ENCODE measurements at regions not wholly inside any gene's neighbourhood (a gene's known extent, or its start where the extent isn't known, plus 50 kb on each side); places are given as distances from the start of the nearest gene placed in this dataset.
"Not testable (repeated sequence)": the region's sequence is repeated elsewhere in the genome, so short reads cannot be mapped to it uniquely, and the experiment has no call there.

GRCh38 chr16:60484901-60485300, 1551.3 kb downstream of the CDH8 start:
- FAIRE-seq, result no peak

GRCh38 chr16:60481591-60481990, 1554.6 kb downstream of the CDH8 start:
- FAIRE-seq, result no peak

DNA sequence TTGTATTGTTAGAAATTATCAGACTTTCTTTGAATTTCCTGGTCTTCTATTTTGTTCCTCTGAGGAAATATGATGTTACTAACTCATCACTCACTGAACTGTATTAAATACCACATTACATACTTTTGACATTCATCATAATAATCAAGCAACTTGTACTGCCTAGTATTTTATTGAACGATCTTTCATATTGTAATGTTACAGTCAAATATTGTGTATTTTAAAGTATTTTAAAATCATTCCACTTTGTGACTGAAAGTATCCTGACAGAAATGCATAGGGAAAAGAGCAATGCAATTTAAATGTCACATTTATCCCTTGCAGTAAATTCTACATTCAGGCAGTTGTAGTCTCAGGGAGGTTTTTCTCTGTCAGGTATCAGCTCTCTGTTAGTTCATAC, 1557.4 kb downstream of the CDH8 start:
- no peak for FAIRE-seq

DNA sequence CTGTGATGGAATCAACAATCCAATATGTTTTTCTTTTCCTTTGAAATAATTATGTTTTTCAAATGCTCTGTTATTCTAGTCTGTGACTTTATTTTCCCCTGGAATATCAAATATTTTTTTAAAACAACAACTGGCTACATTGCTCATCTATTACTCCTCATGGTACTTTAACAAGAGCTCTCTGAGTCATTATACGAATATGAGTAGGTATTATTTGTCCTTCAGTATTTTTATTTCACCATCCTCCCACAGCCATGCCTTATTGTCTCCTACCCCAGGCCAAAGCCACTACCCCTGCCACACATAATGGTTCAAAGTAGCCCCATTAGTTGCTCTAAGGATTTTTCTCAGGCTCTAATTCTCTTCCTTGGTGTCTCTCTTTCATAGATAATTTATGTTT, 1572.3 kb downstream of the CDH8 start:
- no peak for FAIRE-seq

GRCh38 chr16:60459463-60459862, 1576.8 kb downstream of the CDH8 start:
- FAIRE-seq, result no peak

- no peak for FAIRE-seq
Measured at GRCh38 chr16:60458255-60458654, 1578.0 kb downstream of the CDH8 start.

DNA sequence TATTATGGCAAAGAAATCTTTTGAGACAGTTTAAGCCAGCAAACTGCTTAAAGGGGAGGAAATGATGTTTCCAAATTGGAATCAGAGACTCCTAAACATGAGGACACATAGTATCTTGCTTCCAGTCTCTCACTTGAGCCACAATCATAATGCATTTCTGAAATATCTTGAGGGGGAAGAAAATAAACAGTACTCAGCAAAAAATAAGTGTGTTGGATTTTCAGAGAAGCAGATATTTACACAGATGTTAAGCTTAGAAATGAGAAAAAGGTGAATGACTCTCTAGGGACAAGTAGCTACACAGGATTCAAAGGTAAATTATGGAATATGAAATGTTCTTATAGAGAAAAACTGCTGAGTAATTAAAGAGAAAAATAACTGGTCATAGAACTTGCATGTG, 1583.6 kb downstream of the CDH8 start:
- no peak for FAIRE-seq

DNA sequence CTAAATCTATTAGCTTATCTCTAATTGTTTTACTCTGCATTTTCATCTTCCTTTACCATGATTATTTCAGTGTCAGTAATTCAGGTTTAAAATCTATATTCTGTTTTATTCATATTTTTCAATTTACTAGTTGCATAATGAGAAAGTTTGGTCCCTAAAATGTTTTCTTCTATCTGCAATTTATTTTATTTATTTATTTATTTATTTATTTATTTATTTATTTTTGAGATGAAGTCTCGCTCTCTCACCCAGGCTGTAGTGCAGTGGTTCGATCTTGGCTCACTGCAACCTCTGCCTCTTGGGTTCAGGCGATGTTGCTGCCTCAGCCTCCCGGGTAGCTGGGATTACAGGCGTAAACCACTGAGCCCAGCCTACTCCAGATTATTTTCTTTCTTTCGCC, 1597.3 kb downstream of the CDH8 start:
- no peak for FAIRE-seq

- no peak for FAIRE-seq
Measured at GRCh38 chr16:60432472-60432871, 1603.8 kb downstream of the CDH8 start.

- FAIRE-seq, result no peak
Measured at GRCh38 chr16:60419859-60420258, 1616.4 kb downstream of the CDH8 start.

- FAIRE-seq, result no peak
Measured at GRCh38 chr16:60414613-60415012, 1621.6 kb downstream of the CDH8 start.

- FAIRE-seq, result no peak
Measured at GRCh38 chr16:60413969-60414368, 1622.3 kb downstream of the CDH8 start.

- no peak for FAIRE-seq
Measured at GRCh38 chr16:60407606-60408005, 1628.6 kb downstream of the CDH8 start.

DNA sequence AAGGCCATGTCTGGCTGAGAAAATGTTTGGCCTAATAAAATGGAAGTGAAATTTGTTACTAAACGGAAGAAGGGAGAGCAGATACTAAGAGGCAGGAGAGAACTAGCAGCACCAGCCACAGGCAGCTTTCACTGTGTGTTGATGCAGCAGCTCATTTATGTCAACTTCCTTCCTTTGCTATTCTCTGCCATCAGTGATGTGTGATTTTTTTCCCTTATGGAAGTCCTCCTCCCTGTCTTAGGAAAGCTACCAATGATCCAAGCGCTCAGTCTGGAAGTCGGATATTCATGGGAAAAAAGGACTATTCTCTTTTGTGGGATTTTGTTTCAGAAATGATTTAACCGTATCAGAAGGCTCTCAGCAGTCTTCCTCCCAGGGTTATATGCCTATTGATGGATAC, 1629.2 kb downstream of the CDH8 start:
- no peak for FAIRE-seq

- no peak for FAIRE-seq
Measured at GRCh38 chr16:60405286-60405685, 1631.0 kb downstream of the CDH8 start.

GRCh38 chr16:60404401-60404800, 1631.8 kb downstream of the CDH8 start:
- no peak for FAIRE-seq

DNA sequence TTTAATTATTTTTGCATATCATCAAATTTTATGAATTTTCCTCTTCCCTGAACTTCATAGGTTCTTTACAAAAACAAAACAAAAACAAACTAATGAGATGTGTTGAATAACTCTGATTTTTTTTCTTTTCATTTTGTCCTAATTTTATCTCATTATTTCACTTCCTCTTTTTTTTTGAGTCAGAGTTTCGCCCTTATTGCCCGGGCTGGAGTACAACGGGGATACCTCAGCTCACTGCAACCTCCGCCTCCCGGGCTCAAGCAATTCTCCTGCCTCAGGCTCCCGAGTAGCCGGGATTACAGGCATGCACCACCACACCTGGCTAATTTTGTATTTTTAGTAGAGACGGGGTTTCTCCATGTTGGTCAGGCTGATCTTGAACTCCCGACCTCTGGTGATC, 1633.3 kb downstream of the CDH8 start:
- not testable (repeated sequence) for FAIRE-seq

DNA sequence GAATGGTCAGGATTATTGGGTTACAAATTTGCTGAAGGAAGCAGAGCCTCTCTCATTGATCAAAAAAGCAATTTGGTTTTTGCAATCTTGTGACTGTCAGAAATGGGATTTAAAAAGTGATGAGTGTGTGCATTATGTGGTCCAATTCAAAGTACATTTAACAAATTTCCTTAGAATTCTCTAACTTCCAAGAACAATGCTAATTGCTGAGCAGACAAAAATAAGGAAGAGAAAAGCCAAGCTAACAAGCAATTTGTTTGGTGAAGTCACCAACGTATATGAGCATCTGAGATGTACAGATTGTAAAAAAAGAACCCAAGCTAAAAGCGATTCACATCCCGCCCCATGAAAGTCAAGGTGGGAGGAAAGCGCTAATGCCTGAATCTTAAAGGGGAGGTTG, 1643.9 kb downstream of the CDH8 start:
- FAIRE-seq, result no peak

DNA sequence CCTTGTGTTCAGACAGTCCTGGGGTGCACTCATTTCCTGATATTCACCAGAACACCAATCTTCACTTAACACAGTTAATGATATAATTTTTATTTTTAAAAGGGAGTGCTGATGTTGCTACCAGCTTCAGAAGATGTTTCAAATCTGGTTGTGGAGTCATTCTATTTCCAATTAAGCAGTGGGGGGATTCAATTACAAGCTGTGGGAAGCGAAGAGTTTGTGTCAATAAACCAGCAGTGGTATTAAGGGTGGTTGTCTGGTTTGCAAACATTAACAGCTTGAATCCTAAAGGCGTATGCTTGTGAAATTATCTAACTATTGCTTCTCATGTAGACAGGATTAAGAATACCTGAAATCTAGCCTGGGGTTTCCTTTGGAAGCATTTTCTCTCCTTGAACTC, 1637.5 kb upstream of the GOT2 start:
- no peak for FAIRE-seq

GRCh38 chr16:60367739-60368138, 1633.6 kb upstream of the GOT2 start:
- no peak for FAIRE-seq

DNA sequence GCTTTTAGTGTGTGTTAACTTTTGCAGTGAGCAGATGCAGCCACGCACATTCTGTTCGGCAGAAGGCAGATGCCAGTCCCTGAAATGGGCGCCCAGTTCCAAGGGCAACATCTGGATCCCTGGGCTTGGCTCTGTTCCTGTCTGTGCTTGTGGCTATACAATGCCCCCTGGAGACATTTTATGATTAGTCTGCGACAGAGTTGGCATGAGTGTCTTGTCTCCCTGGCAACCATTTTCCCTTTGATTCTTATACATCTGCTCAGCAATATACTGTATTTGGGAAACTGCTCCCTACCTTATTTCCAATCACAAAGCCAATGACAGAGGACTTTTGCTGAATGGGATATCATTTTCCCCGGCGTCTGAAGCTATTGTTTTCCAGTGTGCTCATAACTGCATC, 1629.5 kb upstream of the GOT2 start:
- FAIRE-seq, result no peak

GRCh38 chr16:60359866-60360265, 1625.8 kb upstream of the GOT2 start:
- FAIRE-seq, result not testable (repeated sequence)

DNA sequence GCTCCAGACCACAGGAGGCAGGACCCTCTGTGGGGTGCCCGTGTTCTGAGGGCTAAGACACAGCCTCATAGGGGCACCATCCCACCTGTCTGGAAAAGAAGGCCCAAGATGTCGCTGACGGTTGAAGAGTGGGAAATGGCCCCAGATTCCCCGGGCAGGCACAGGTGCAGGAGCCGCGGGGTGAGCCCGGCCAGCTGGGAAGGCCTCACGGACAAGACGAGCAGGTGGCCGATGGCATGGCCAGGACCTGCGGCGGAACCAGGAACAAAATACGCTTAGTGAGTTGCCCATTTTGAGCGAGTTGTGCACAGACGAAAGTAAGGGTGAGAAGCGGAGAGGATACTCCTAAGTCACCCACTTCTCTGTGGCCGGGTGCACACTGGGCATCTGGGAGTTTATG, 1625.3 kb upstream of the GOT2 start:
- not testable (repeated sequence) for FAIRE-seq

- FAIRE-seq, result not testable (repeated sequence)
Measured at GRCh38 chr16:60357876-60358522, 1623.9 kb upstream of the GOT2 start.

DNA sequence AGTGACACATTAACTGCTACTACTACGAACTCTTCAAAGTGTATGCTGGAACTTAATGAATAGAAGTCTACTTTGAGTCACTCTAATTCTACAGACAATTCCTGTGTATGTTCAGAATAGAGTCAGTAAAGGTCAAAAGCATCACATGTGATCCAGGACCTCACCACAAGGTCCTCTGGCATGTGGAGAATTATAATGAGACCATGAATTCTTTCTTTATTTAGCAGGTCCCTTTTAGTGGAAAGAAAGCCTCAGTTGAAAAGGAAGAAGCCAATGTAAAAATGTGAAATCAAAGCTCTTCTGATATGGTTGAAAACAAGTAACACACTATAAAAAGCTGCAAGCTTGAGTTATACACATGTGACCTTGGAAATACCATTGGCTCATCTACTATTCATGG, 1612.1 kb upstream of the GOT2 start:
- no peak for FAIRE-seq
